ENCODE measurements at regions not wholly inside any gene's neighbourhood (a gene's known extent, or its start where the extent isn't known, plus 50 kb on each side); places are given as distances from the start of the nearest gene placed in this dataset.

DNA sequence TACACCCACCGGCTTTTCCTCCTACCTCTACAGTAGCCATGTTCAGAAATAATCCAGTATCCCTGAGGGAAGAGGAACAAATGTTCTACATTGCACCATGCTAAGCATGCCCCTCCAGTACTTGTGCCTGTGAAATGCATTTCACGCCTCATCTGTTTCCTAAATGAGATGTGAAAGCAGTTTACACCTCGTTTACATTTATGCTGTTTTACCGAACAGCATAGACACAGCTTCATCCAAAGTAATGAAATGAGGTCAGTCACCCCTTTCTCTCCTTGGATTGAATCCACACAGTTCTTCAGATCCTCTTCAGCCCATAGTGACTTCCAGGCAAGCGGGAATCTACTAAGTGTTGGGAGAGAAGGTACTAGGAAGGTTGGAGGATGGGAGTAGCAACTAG is 514.3 kb downstream of the PDCD6IP start:
- no peak for DNase-seq

- no peak for DNase-seq
Measured at GRCh38 chr3:34319881-34320280, 521.5 kb downstream of the PDCD6IP start.

DNA sequence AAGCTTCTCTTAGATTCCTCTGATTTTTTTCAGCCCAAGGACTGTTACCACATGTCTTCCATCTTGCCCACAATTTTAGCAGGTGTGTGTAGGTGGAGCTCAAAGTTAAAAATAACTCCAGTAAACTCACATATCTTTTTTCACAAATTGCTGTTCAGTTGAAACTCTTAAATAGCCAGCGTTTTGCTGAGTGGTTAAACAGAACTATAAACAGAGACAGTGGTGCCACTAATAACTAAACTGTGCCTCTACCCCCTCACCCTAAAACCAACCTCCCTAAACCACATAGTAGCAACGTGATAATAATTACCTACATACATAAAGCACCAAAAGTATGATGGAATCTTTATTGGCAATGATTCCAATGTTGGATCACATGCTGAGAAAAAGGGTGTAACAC is 525.1 kb downstream of the PDCD6IP start:
- DNase-seq = no peak

DNA sequence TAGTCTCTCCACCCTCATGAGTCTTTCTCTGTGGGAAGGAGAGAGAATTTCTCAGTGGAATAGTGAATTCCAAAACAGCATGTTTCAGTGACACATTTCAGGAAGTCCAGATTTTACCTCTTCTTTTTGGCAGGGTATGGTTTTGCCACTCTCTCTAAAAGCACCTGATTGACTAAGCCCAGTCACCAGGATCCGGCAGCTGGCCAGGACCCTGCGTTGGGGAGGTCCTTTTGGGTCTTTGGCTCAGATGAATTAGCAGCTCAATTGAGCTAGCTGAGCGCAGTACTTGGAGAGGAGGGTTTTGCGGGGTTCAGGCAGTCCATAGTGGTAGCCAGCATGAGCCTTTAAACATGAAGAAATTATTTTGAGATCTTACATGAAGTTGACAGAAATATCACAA is 548.2 kb downstream of the PDCD6IP start:
- DNase-seq = no peak

- DNase-seq = no peak
Measured at GRCh38 chr3:34351882-34352777, 553.7 kb downstream of the PDCD6IP start.

- DNase-seq = no peak
Measured at GRCh38 chr3:34352778-34353331, 554.4 kb downstream of the PDCD6IP start.

DNA sequence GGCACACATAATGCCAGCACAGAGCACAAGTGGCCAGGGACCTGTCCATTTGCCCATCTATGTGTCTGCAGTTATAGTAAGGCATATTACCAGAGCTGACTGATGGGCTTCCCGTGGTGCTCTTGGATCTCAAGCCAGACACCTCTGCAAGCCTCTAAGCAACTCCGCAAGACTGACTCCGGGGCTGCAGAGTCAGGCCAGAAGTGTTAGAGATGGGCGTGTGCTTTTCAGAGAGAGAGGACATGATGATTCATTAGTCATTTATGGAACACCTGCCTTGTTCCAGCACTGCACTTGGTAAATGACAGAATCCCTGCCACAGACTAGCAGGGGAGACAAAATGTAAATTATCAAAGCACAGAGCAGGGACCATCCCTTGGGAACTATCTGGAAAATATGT is 559.0 kb downstream of the PDCD6IP start:
- DNase-seq = no peak

GRCh38 chr3:34359064-34359463 is 560.6 kb downstream of the PDCD6IP start:
- DNase-seq = no peak

- no peak for DNase-seq
Measured at GRCh38 chr3:34360713-34361112, 562.3 kb downstream of the PDCD6IP start.

DNA sequence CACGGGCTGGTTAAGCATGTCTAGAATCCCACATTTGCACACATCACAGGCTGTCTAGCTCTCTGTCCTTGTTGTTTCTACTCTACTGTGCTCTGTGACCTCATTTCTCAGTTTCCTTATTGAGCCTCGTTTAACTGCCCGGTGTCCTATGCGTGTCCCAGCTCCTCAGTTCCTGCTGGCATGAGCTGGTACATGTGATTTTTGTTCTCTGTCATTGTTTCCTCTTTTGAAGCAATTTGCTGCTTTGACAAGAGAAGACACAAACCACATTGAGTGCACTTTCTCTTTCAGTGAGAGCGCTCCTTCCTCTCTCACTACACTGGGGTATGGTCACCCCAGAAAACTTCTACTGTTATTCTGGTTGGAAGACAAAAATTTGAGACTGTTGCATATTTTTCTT is 563.5 kb downstream of the PDCD6IP start:
- DNase-seq = no peak

DNA sequence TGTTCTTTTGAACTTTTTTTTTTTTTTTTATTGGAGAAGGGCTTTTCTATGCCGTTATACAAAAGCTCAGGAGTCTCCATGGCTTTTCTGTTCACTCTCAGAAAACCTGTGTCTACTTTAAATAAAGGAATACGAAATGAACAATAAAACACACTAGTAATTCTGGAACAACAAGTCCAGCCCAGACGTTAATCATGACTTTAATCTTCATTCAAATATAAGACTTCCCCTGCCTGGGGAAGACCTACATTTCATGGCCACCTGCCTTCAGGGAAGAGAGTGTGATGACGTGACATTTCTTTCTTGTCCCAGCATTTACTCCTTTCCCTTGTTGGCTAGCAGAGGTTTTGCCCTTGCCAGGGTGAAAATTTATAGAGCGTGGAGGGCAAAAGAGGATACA is 564.5 kb downstream of the PDCD6IP start:
- no peak for DNase-seq

DNA sequence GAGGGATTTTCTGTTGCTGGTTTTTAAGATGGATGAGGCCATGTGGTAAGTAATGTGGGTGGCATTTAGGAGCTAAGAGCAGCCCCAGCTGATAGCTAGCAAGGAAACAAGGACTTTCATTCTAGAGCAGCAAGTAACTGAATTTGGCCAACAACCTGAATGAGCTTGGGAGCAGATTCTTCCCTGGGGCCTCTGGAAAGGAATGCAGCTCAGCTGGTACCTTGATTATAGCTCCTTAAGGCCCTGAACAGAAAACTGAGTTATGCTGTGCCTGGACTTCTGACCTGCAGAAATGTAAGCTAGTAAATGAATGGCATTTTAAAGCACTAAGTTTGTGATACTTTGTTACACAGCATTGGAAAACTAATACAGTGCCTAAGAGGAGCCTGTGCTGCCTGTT is 565.5 kb downstream of the PDCD6IP start:
- DNase-seq = no peak

DNA sequence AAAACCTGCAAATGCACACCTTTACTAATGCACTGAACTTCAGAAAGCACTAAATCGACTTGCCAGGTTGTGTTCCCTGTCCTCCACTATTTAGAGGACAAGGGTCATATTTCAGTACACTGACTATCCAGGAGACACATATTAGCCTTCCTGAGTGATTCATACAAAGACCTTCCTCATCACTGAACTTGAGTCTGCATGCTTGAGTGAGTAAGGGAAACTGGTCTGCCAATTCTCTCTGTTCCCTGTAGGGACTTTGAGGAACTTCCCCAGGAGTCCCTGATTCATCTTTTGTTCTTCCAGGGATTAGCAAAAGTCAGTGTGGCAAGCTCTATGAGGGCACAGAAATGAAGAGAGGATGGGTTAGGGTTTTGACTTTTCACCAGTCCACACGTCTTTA is 565.9 kb downstream of the PDCD6IP start:
- no peak for DNase-seq

DNA sequence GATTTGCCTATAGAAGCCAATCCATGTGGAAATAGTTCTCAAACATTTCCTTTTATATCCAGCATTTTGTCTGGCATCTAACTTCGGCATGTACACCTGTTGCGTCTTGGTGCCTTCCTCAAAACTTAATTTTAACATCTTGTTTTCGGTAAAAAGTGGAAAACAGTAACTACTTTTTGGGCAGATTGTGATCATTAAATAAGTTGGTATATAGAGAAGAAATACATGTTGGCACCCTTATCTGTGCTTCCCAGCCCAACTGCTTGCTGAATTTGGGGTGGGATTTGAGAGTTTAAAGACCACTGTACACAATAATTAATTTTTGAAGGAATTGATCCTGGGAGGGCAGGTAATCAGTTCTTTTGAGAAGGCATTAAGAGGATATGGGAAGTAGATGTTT is 566.8 kb downstream of the PDCD6IP start:
- no peak for DNase-seq

DNA sequence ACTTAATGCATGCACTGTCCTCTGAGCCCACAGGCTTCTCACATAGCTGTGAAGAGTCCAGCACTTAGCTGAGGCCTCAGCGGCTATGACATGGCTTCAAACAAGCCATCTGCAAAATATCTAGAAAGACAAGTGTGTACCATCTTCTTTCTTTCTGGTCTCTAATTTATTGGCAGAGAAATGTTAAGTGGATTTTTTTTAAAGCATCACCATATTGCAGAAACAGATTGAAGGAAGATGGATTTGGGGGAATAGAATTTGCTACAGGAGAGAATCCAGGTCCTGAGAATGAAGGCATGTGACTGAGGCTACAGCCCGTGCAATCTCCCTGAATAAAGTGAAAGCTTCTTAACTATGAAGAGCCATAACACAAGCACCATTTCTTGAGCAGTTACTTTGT is 567.3 kb downstream of the PDCD6IP start:
- DNase-seq = no peak

DNA sequence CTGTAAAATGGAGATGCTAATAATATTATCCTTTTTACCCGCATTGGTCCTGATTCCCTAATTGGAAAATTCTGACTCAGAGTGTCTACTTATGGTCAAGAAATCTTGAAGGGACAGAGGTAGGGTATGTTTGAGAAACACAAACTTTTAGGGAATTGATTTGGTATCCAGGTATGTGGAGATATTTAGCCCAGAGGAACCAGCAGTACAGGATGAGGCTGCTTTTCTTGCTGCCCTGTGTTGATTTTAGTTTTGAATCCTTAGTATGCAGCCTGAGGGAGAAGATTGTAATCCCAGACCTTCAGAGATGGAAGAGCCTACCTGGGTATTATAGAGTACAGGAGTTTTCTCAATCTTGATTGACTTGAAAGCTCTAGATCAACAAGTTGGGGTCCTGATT is 569.1 kb downstream of the PDCD6IP start:
- DNase-seq = no peak

GRCh38 chr3:34374521-34374920 is 576.1 kb downstream of the PDCD6IP start:
- no peak for DNase-seq

GRCh38 chr3:34376691-34377090 is 578.3 kb downstream of the PDCD6IP start:
- no peak for DNase-seq

DNA sequence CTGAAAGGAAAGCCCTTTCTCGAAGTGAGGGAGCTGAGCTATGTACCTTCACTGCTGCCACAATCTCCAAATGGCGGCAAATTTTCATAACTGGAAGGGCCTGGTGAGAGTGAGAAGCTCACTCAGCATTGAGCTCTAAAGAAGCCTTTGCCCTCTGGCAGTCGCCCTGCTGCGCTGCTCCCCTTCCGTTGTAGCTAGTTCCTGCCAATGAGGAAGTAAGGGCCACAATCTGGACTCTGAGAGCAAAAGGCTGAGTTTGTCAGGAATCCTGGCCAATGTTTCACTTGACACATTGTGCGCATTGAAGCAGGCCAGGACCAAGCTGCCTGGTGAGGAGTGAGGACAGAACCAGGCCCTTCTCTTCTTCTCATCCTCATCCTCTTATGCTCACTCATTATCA is 579.5 kb downstream of the PDCD6IP start:
- DNase-seq = no peak

DNA sequence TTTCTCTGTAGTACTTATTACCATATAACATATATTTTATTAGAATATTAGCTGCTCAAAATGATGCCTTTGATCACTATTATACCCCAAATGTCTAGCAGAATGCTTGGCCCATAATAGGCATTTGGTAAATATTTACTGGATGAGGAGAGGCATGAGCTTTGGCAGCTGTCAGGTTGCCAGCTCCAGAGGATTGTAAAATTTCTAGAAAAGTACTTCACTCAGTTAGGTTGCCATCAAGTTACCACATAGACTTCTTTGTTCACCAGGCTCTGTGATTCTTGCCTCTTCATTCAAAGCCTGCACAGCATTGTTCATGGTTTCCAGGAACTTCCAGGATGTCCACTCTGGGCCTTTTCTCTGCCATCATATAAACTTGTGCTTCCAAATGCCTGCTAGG is 582.8 kb downstream of the PDCD6IP start:
- no peak for DNase-seq

GRCh38 chr3:34382859-34383258 is 584.4 kb downstream of the PDCD6IP start:
- no peak for DNase-seq

DNA sequence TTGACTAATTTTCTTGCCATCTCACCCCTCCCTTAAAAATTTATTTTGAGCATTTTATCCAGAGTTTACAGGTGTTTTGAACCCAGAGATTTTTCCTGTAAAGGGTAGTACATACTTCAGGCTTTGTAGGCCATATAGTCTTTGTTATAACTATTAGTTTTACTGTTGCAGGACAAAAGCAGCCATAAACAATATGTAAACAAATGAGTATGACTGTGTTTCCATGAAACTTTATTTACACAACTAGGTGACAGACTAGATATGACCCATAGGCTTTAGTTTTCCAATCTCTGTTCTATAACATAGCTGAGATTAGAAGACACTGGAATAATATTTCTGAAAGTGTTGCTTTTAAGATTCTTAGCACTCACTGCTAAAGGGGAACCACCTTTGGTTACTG is 587.9 kb downstream of the PDCD6IP start:
- no peak for DNase-seq

GRCh38 chr3:34387826-34388564 is 589.6 kb downstream of the PDCD6IP start:
- DNase-seq = no peak

DNA sequence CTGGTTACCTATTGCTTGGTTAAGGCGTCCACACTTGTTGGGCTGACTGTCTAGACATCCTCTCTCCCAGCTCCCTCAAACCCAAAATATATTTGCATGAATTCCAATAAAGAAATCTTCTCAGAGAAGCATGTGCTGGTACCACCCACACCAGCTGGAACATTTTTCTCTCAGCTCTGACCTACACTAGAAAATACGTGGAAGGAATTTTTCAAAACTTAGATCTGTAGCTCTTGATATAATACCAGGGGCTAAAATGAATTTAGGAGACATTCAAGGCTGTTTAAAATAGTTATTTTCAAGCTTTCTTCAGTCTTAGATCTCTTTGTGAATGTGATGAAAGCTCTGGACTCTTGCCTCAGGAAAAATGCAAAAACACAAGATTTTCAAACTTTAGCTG is 590.4 kb downstream of the PDCD6IP start:
- DNase-seq = no peak

All from fibroblast of skin of back (primary cell).